Ovary (tissue), 7 donors: ENCODE measurements at regions not wholly inside any gene's neighbourhood (a gene's known extent, or its start where the extent isn't known, plus 50 kb on each side); places are given as distances from the start of the nearest gene placed in this dataset.
"Not testable (repeated sequence)": the region's sequence is repeated elsewhere in the genome, so short reads cannot be mapped to it uniquely, and the experiment has no call there.

ENCODE experiments used
- DNase-seq, 5 donors: peaks; one replicate each; pipeline ENCODE4 v3.0.0-alpha.2; 2019 to 2020
- H3K27ac ChIP-seq, 2 donors: fragments of 200-600 bp; one replicate each; pipeline versions ENCODE4 v1.5.1 to v1.8.0; 2019 to 2022
- H3K27me3 ChIP-seq: fragments of 200-600 bp; one replicate; pipeline ENCODE4 v1.8.0; 2022
- H3K36me3 ChIP-seq: fragments of 200-600 bp; sonication (generic); one replicate; pipeline ENCODE4 v1.5.1; 2019
- H3K4me1 ChIP-seq: one replicate; pipeline ENCODE4 v1.8.1; 2013; ENCODE audit warnings: mild to moderate bottlenecking, moderate library complexity; ENCODE audit not compliant: insufficient read depth
- H3K4me3 ChIP-seq: fragments of 200-600 bp; sonication (generic); one replicate; pipeline ENCODE4 v1.5.1; 2017
- H3K9me3 ChIP-seq, 2 donors: fragments of 200-600 bp in 1 of 2; sonication (generic) in 1 of 2; one replicate each; pipeline versions ENCODE4 v1.5.1 to v1.8.1; 2013 to 2019; ENCODE audit warnings: mild to moderate bottlenecking in 1 of 2, moderate library complexity in 1 of 2
- CTCF ChIP-seq, 3 donors: fragments of 450-650 bp in 2 of 3; fragments of 200-600 bp in 1 of 3; IDR thresholded peaks; one replicate each; pipeline versions ENCODE4 v1.5.1 to v1.8.0; 2016 to 2022; ENCODE audit warnings: antibody characterized with exemption in 3 of 3, mild to moderate bottlenecking in 1 of 3
- EP300 ChIP-seq: sonication (generic); formaldehyde crosslinking; IDR thresholded peaks from one replicate; pipeline ENCODE4 v1.6.1; 2017; ENCODE audit warnings: antibody characterized with exemption
- POLR2A ChIP-seq: fragments of 450-650 bp; IDR thresholded peaks from one replicate; pipeline ENCODE4 v1.6.1; 2017; ENCODE audit warnings: antibody characterized with exemption, mild to moderate bottlenecking, moderate library complexity
- WGBS, 3 donors: extraction: QIAGEN DNeasy Blood & Tissue Kit in 1 of 3; methylation state at CpG; one replicate each; pipeline versions ENCODE4 v1.1.5 to v1.1.7; 2013 to 2017; 5-methylcytosine and 5-hydroxymethylcytosine counted together
- intact Hi-C, 4 donors: fragments of 100-400 bp; cut with DNase I; formaldehyde crosslinking; loops; one replicate each; pipeline versions ENCODE4 v1.11.0 to v1.15.1; 2022 to 2023
- donor health status: DM: no; HTN: no; CAD: no; lungs with moderate emphysema.
- donor health status: DM: no; HTN: no; CAD: no.
- donor health status: Bipolar disorder and iron deficiency.
- donor health status: DM: no; HTN: no; CAD: no.
- donor health status: DM: yes; HTN: yes; CAD: no.

- H3K27me3 ChIP-seq, H3K4me1 ChIP-seq, H3K27ac ChIP-seq, intact Hi-C loops, H3K36me3 ChIP-seq, H3K4me3 ChIP-seq, H3K9me3 ChIP-seq, DNase-seq: not testable (repeated sequence)
- WGBS, 3 donors, result 78 to 82% (median 79%) methylated on average over 6 of the region's 6 CpGs
These were observed 90.8 kb upstream of the ADCY2 start for GRCh38 chr5:7305000-7305674.

- H3K9me3 ChIP-seq, H3K27ac ChIP-seq, DNase-seq, H3K27me3 ChIP-seq, H3K4me1 ChIP-seq, H3K36me3 ChIP-seq, H3K4me3 ChIP-seq, intact Hi-C loops: not testable (repeated sequence)
- WGBS, 3 donors, result 86 to 92% (median 91%) methylated on average over 10 of the region's 10 CpGs
These were observed 89.4 kb upstream of the ADCY2 start for GRCh38 chr5:7306556-7306955.

GRCh38 chr5:7307709-7308108, 88.2 kb upstream of the ADCY2 start:
- H3K9me3 ChIP-seq, H3K4me3 ChIP-seq, H3K27me3 ChIP-seq, intact Hi-C loops, H3K27ac ChIP-seq, H3K36me3 ChIP-seq, H3K4me1 ChIP-seq, DNase-seq: not testable (repeated sequence)
- WGBS, 3 donors, result 82 to 90% (median 90%) methylated on average over 4 to 6 of the region's 6 CpGs

GRCh38 chr5:7309715-7310114, 86.2 kb upstream of the ADCY2 start:
- H3K36me3 ChIP-seq, DNase-seq, intact Hi-C loops, H3K4me3 ChIP-seq, H3K9me3 ChIP-seq, H3K4me1 ChIP-seq, H3K27ac ChIP-seq, H3K27me3 ChIP-seq: not testable (repeated sequence)
- 24 to 31% (median 27%) methylated on average over 6 of the region's 6 CpGs for WGBS, 3 donors

- WGBS, 3 donors, result 79 to 83% (median 80%) methylated on average over 4 of the region's 4 CpGs
- H3K27me3 ChIP-seq, DNase-seq, H3K27ac ChIP-seq, H3K9me3 ChIP-seq, H3K4me3 ChIP-seq, intact Hi-C loops, H3K4me1 ChIP-seq, H3K36me3 ChIP-seq: not testable (repeated sequence)
These were observed 85.3 kb upstream of the ADCY2 start for GRCh38 chr5:7310656-7311055.

GRCh38 chr5:7315118-7315517, 80.8 kb upstream of the ADCY2 start:
- Histone ChIP-seq H3K27ac (no peak overlapping the region), H3K36me3 (no peaks in the 10 kb centered on the region), H3K9me3 (no peaks in the 10 kb centered on the region), H3K4me3 (no peak overlapping the region), H3K27me3 (no peaks in the 10 kb centered on the region), H3K4me1 (no peaks in the 10 kb centered on the region)
- intact Hi-C loops, result no loop called here
- DNase-seq, result no peak
- TF ChIP-seq EP300 (no peak), POLR2A (no peak), CTCF (IDR thresholded peaks at IDR 0.05) (no peak)
- WGBS, 3 donors, result 42 to 70% (median 63%) methylated on average over 2 of the region's 2 CpGs

GRCh38 chr5:7317751-7318150, 78.2 kb upstream of the ADCY2 start:
- Histone ChIP-seq H3K27me3 (no peaks in the 10 kb centered on the region), H3K9me3 (no peaks in the 10 kb centered on the region), H3K36me3 (no peaks in the 10 kb centered on the region), H3K4me1 (no peaks in the 10 kb centered on the region), H3K4me3 (no peak overlapping the region), H3K27ac (no peak overlapping the region)
- TF ChIP-seq CTCF (IDR thresholded peaks at IDR 0.05) (no peak), POLR2A (no peak), EP300 (no peak)
- WGBS, 3 donors, result 32 to 55% (median 47%) methylated on average over 2 of the region's 2 CpGs
- intact Hi-C loops, result no loop called here
- no peak for DNase-seq
